ENCODE measurements at regions not wholly inside any gene's neighbourhood (a gene's known extent, or its start where the extent isn't known, plus 50 kb on each side); places are given as distances from the start of the nearest gene placed in this dataset.

DNA sequence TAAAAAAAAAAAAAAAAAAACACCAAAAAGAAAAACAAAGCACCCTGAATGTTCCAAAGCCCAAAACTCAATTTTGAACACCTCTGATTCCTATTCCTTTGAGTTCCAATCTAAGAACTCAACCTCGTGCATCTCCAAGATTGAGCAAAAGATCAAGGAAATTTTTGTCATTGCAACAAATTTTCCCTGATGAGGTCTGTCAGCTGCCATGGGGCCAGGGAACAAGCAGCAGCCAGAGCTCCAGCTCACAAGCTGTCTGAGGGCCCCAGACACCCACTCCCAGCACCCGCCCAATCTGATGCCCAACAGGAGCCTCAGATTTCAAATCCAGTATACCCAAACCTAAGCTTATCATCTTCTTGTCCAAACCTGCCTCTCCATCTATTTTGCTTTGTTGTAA is 87.6 kb upstream of the ACP3 start:
- no peak for DNase-seq
- no peak overlapping the region for H3K4me2 ChIP-seq (ENCODE audit: low read length)
- no peaks in the 10 kb centered on the region for H3K79me2 ChIP-seq (ENCODE audit: low read length)
- no peaks in the 10 kb centered on the region for H3K9me3 ChIP-seq (ENCODE audit: low read length)
- no peak overlapping the region for H3K9ac ChIP-seq (ENCODE audit: low read length)
- H3F3A ChIP-seq (ENCODE audit: low read length, unreplicated experiment): no peaks in the 10 kb centered on the region
- H4K20me1 ChIP-seq (ENCODE audit: low read length): no peaks in the 10 kb centered on the region
- peaks cover 11% of the 10 kb centered on the region for H3K4me1 ChIP-seq (ENCODE audit: insufficient read depth, low read length)
- TF ChIP-seq EZH2phosphoT487 (IDR thresholded peaks at IDR 0.05; ENCODE audit: borderline replicate concordance, low read length): no peak
- TF ChIP-seq, protein P1, sequence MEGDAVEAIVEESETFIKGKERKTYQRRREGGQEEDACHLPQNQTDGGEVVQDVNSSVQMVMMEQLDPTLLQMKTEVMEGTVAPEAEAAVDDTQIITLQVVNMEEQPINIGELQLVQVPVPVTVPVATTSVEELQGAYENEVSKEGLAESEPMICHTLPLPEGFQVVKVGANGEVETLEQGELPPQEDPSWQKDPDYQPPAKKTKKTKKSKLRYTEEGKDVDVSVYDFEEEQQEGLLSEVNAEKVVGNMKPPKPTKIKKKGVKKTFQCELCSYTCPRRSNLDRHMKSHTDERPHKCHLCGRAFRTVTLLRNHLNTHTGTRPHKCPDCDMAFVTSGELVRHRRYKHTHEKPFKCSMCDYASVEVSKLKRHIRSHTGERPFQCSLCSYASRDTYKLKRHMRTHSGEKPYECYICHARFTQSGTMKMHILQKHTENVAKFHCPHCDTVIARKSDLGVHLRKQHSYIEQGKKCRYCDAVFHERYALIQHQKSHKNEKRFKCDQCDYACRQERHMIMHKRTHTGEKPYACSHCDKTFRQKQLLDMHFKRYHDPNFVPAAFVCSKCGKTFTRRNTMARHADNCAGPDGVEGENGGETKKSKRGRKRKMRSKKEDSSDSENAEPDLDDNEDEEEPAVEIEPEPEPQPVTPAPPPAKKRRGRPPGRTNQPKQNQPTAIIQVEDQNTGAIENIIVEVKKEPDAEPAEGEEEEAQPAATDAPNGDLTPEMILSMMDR (conservative IDR thresholded peaks at IDR 0.05; ENCODE audit: low read depth, low read length): no peak
- no peak for TF ChIP-seq EZH2 (IDR thresholded peaks at IDR 0.05; ENCODE audit: low read length, unreplicated experiment)
- H3K4me3 ChIP-seq (ENCODE audit: low read length): no peak overlapping the region
- no peaks in the 10 kb centered on the region for H3K9me2 ChIP-seq (replicated peaks; ENCODE audit: low read length)
- CTCF ChIA-PET: no interaction called here
- no peaks in the 10 kb centered on the region for H3K27me3 ChIP-seq (ENCODE audit: low read length)
- POLR2A ChIA-PET (ENCODE audit: unreplicated experiment): interaction anchor here (0.6 kb wide), 1 partner anchor 31 kb away, joined by 3 read pairs; no protein-coding TSS in a partner anchor
- H3K27ac ChIP-seq (ENCODE audit: low read length): no peak overlapping the region
- ATAC-seq: no peak
- BruUV-seq (replicated peaks): no TSS peak
- intact Hi-C loops (cut with micrococcal nuclease): no loop called here
- no peaks in the 10 kb centered on the region for H3K36me3 ChIP-seq (ENCODE audit: low read depth, low read length)
- H2AFZ ChIP-seq (ENCODE audit: low read length): no peak overlapping the region

DNA sequence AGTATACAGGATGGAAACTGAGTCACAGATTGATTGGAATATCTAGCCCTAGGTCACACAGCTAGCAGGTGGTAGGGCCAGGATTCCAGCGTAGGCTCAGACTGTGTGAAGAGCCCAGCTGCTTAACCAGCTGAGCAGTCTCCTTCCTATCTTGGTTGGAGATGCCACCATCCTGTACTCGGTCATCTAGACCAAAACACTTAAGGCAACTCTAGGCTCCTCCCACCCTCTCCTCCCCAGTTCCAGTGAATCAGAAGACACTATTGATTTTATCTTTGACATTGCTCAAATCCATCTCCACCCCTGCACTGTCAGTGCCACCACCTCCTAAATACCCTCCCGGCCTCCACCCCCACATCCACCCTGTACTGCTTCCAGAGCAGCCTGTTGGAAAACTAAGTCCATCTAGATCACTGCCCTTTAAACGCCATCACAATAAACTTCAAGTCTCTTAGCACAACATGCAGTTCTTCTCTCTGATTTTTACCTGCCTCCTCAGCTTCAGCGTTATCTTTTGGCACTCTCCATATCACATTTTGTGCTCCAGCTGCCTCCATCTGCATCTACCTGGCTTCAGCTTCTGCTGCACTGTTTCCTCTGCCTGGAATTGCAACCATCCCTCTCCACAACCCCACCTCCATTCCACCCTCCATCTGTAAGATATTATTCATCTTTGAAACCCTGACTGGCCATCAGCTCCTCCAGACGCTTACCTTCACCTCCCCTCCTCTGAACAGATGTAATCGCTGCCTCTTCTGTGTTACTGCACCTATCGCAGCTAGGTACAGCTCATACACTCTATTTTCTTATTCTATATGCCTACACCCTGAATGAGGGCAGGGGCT is 86.8 kb upstream of the ACP3 start:
- H3K9ac ChIP-seq (ENCODE audit: low read length): no peak overlapping the region
- ATAC-seq (no peak), DNase-seq (no peak)
- H2AFZ ChIP-seq (ENCODE audit: low read length): no peak overlapping the region
- no peaks in the 10 kb centered on the region for H3K27me3 ChIP-seq (ENCODE audit: low read length)
- TF ChIP-seq EZH2 (IDR thresholded peaks at IDR 0.05; ENCODE audit: low read length, unreplicated experiment): no peak
- H3K4me1 ChIP-seq (ENCODE audit: insufficient read depth, low read length): peaks cover 10% of the 10 kb centered on the region
- no peaks in the 10 kb centered on the region for H3K9me2 ChIP-seq (replicated peaks; ENCODE audit: low read length)
- no peaks in the 10 kb centered on the region for H3F3A ChIP-seq (ENCODE audit: low read length, unreplicated experiment)
- intact Hi-C loops (cut with micrococcal nuclease): no loop called here
- H3K9me3 ChIP-seq (ENCODE audit: low read length): no peaks in the 10 kb centered on the region
- no peak overlapping the region for H3K4me2 ChIP-seq (ENCODE audit: low read length)
- ChIA-PET POLR2A (ENCODE audit: unreplicated experiment) (no interaction called here), CTCF (no interaction called here)
- no peak overlapping the region for H3K4me3 ChIP-seq (ENCODE audit: low read length)
- BruUV-seq (replicated peaks): no TSS peak
- no peaks in the 10 kb centered on the region for H3K79me2 ChIP-seq (ENCODE audit: low read length)
- H3K27ac ChIP-seq (ENCODE audit: low read length): no peak overlapping the region
- no peaks in the 10 kb centered on the region for H3K36me3 ChIP-seq (ENCODE audit: low read depth, low read length)
- no peaks in the 10 kb centered on the region for H4K20me1 ChIP-seq (ENCODE audit: low read length)

DNA sequence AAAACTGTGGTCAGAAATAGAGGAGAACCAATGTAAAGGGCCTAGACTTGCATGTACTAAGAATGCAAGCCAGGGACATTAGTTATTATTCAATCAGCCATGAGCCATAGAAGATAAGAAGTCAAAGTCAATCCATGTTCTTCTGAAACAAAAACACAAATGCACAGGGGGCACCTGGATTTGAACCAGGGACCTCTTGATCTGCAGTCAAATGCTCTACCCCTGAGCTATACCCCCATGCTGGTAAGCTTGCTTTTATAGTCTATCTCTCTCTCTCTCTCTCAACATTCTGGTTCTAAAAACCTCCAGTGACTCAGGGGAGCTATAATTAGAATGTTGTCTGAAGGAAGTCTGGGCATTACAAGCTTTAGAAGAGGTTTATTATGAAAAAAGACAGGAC is 85.6 kb upstream of the ACP3 start:
- H3K27ac ChIP-seq (ENCODE audit: low read length): no peak overlapping the region
- H3K4me2 ChIP-seq (ENCODE audit: low read length): no peak overlapping the region
- no peaks in the 10 kb centered on the region for H3K27me3 ChIP-seq (ENCODE audit: low read length)
- peak; percentile 57 for DNase-seq
- ChIA-PET CTCF (no interaction called here), POLR2A (ENCODE audit: unreplicated experiment) (no interaction called here)
- no peaks in the 10 kb centered on the region for H3K9me3 ChIP-seq (ENCODE audit: low read length)
- TF ChIP-seq, protein P1 (conservative IDR thresholded peaks at IDR 0.05; ENCODE audit: low read depth, low read length): no peak
- TF ChIP-seq EZH2phosphoT487 (IDR thresholded peaks at IDR 0.05; ENCODE audit: borderline replicate concordance, low read length): no peak
- no peak for TF ChIP-seq EZH2 (IDR thresholded peaks at IDR 0.05; ENCODE audit: low read length, unreplicated experiment)
- no peaks in the 10 kb centered on the region for H4K20me1 ChIP-seq (ENCODE audit: low read length)
- no peak overlapping the region for H2AFZ ChIP-seq (ENCODE audit: low read length)
- H3K9me2 ChIP-seq (replicated peaks; ENCODE audit: low read length): no peaks in the 10 kb centered on the region
- no peaks in the 10 kb centered on the region for H3K4me1 ChIP-seq (ENCODE audit: insufficient read depth, low read length)
- BruUV-seq (replicated peaks): no TSS peak
- ATAC-seq: no peak
- H3K9ac ChIP-seq (ENCODE audit: low read length): no peak overlapping the region
- no peaks in the 10 kb centered on the region for H3F3A ChIP-seq (ENCODE audit: low read length, unreplicated experiment)
- H3K4me3 ChIP-seq (ENCODE audit: low read length): no peak overlapping the region
- intact Hi-C loops (cut with micrococcal nuclease): no loop called here
- H3K36me3 ChIP-seq (ENCODE audit: low read depth, low read length): no peaks in the 10 kb centered on the region
- H3K79me2 ChIP-seq (ENCODE audit: low read length): no peaks in the 10 kb centered on the region

Measured in PC-3 (cell line).